ACC112 (cell line): ENCODE measurements at regions not wholly inside any gene's neighbourhood (a gene's known extent, or its start where the extent isn't known, plus 50 kb on each side); places are given as distances from the start of the nearest gene placed in this dataset.

ENCODE experiments used
- H2AFZ ChIP-seq: fragments of 200-600 bp; sonication (generic); one replicate; pipeline ENCODE4 v1.6.0; 2017; ENCODE audit warnings: antibody characterized with exemption, low read length; ENCODE audit not compliant: unreplicated experiment
- H3K27ac ChIP-seq: fragments of 200-600 bp; sonication (generic); 2 replicates; pipeline ENCODE4 v1.5.1; 2014; ENCODE audit warnings: low read depth, mild to moderate bottlenecking, antibody characterized with exemption, low read length, moderate library complexity
- H3K27me3 ChIP-seq: fragments of 200-600 bp; sonication (generic); 2 replicates; pipeline ENCODE4 v1.6.1; 2014; ENCODE audit warnings: mild to moderate bottlenecking, antibody characterized with exemption, low read length, moderate library complexity, mixed read lengths; ENCODE audit not compliant: insufficient read depth
- H3K36me3 ChIP-seq: fragments of 200-600 bp; sonication (generic); 2 replicates; pipeline ENCODE4 v1.6.1; 2016; ENCODE audit warnings: mild to moderate bottlenecking, antibody characterized with exemption, low read length, moderate library complexity, mixed read lengths; ENCODE audit not compliant: insufficient read depth
- H3K4me1 ChIP-seq: fragments of 200-600 bp; sonication (generic); one replicate; pipeline ENCODE4 v1.6.1; 2016; ENCODE audit warnings: low read length, mixed read lengths; ENCODE audit not compliant: insufficient read depth, unreplicated experiment, control insufficient read depth
- H3K4me3 ChIP-seq: fragments of 200-600 bp; sonication (generic); 2 replicates; pipeline ENCODE4 v1.5.1; 2014; ENCODE audit warnings: mild to moderate bottlenecking, low read depth, low read length
- H3K79me2 ChIP-seq: fragments of 200-600 bp; sonication (generic); one replicate; pipeline ENCODE4 v1.6.0; 2016; ENCODE audit warnings: low read length; ENCODE audit not compliant: control insufficient read depth, unreplicated experiment, insufficient read depth

DNA sequence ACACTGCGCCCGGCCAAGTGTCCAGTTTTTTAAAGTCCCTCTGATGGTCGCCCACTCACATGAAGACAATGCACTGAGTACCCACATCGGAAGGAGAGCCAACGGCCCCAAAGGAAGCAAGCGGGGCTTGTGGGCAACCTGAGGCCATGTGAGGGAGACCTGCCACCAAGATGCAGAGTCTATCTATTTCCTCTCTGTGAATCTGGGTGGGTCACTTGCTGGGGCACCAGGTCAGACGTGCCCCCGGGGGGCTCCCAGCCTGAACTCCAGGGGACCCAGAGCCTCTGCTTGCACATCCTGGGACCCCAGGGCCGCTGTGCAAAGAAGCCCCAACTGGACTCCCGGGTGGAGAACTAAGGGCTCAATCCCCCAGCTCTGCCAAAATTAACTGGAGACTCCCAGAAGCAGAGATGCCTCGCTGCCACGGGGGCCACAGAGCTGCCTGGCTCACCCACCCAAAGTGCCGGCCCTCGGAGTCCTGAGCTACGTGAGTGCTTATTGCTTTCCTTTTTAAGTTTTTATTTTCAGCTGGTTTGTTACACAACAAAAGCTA lies 106.4 kb downstream of the BRD1 start:
- H3K4me3 ChIP-seq: no peak overlapping the region
- no peaks in the 10 kb centered on the region for H3K4me1 ChIP-seq
- H3K79me2 ChIP-seq: no peaks in the 10 kb centered on the region
- H3K27ac ChIP-seq: no peak overlapping the region
- H3K27me3 ChIP-seq: peaks cover 13% of the 10 kb centered on the region; the same call in 1 of the 2 replicates
- H3K36me3 ChIP-seq: no peaks in the 10 kb centered on the region
- no peak overlapping the region for H2AFZ ChIP-seq

DNA sequence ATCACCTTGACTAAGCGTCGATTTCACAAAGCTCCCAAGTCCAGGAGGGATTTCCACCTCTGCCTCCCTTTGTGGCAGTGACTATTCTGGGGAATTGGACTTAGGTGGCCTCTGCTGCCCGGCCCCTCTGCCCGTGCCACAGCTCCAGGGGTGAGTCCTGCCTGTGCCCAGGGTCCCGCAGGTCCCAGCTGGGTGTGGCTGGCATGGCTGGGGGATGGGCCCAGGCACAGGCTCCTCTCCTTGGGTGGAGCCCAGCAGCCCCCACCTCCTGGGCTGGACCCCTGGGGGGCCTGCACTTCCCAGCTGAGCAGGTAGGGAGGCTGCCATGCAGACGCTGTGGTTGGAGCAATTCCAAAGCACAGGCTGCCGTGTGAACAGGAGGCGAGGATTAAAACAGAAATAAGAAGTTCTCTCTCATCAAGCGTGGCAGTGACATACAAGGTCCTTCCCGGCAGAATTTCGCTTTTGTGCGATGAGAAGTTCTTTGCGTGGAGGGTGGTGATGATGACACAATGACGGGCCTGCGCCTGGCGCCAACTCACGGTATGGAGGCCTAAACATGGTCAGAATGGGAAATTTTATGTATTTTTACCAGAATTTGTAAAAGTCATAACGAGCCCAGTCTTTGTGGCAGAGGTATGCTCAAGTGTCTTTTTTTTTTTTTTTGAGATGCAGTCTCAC lies 107.3 kb downstream of the BRD1 start:
- peaks cover 7% of the 10 kb centered on the region; the same call in 1 of the 2 replicates for H3K27me3 ChIP-seq
- H3K4me3 ChIP-seq: no peak overlapping the region
- no peak overlapping the region for H2AFZ ChIP-seq
- no peaks in the 10 kb centered on the region for H3K4me1 ChIP-seq
- H3K79me2 ChIP-seq: no peaks in the 10 kb centered on the region
- H3K27ac ChIP-seq: no peak overlapping the region
- no peaks in the 10 kb centered on the region for H3K36me3 ChIP-seq

DNA sequence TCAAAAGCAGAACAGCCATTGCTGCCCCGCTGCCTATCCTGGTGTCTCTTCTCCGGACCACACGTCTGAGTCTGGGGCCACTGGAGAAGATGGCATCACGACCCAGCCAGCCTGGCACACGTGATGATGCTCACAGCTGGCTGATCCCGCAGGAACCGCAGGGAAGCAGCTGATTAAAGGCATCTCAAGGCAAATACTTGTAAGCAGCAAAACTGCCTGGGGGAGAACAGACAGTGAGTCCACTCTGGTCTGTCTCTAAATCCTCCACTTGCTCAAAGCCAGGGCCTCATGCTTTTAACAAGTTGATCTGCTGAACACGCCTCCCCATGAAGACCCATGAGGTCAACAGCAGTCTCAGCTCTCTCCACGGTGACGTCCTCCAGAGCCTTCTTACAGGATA lies 108.6 kb downstream of the BRD1 start:
- H3K79me2 ChIP-seq: no peaks in the 10 kb centered on the region
- no peak overlapping the region for H2AFZ ChIP-seq
- no peak overlapping the region for H3K27ac ChIP-seq
- no peaks in the 10 kb centered on the region for H3K27me3 ChIP-seq
- H3K4me3 ChIP-seq: no peak overlapping the region
- no peaks in the 10 kb centered on the region for H3K4me1 ChIP-seq
- no peaks in the 10 kb centered on the region for H3K36me3 ChIP-seq

DNA sequence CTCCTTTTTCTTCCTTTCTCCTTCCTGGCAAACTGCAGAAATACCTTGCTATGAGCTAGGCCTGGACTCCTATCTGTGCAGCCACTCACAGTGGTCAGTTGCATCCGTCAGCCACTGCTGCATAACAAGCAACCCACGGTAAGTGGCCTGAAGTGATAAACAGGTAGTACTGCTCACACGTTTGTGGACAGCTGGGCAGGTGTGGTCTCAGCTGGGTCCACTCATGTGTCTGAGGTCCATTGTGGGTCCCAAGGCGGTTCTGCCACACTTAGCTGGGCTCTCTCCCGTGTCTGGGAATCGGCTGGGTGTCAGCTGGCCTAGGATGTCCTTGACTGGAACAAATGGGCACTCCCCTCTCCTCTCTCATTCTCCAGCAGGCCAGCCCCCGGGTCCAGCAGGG lies 109.3 kb downstream of the BRD1 start:
- Histone ChIP-seq H3K4me1 (no peaks in the 10 kb centered on the region), H3K36me3 (no peaks in the 10 kb centered on the region), H3K4me3 (no peak overlapping the region), H2AFZ (no peak overlapping the region), H3K27ac (no peak overlapping the region), H3K79me2 (no peaks in the 10 kb centered on the region), H3K27me3 (no peaks in the 10 kb centered on the region)

DNA sequence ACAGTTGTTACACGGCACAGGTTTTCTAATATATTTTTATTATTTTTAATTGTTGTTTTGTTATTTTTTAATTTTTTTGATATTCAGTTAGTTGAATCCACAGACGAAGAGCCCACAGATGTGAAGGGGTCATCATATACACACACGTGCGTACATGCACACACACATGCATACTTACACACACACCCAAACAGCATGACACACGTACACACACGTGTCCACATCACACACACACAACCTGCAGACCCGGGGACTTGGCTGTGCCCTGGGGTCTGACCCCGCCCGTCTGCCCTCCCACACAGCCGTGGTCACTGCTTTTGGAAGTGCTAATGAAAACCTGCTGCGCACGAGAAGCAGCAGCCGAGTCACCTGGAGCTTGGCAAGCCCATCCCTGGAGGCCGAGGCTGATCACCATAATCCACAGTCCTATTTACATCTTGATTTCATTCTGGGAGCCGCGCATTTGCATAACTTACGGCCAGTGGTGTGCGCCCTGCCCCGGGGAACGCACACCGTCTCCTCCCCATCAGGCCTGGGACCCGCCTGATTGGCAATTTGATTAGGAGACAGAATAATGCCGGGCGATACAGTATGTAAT lies 110.3 kb downstream of the BRD1 start:
- H3K27me3 ChIP-seq: no peaks in the 10 kb centered on the region
- no peaks in the 10 kb centered on the region for H3K4me1 ChIP-seq
- no peaks in the 10 kb centered on the region for H3K79me2 ChIP-seq
- no peaks in the 10 kb centered on the region for H3K36me3 ChIP-seq
- H3K27ac ChIP-seq: no peak overlapping the region
- H2AFZ ChIP-seq: no peak overlapping the region
- H3K4me3 ChIP-seq: no peak overlapping the region

DNA sequence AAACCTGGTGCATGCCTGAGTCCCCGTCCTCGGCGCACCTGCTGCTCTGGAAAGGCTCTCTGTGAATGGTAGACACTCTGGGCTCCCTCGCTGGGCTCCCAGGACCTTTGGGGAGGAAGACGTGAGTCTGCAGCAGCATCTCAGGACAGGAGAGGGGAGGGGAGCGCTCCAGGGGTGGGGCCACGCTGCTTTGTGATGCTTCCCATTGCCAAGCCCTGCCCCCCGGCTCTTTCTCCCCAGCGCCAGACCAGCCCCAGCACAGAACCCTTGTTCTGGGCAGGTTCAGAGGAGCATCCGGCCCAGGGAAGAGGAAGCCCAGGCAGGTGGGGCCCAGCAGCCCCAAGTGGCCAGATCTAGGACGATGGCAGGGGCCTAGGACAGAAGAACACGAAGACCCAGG lies 111.2 kb downstream of the BRD1 start:
- no peaks in the 10 kb centered on the region for H3K79me2 ChIP-seq
- H3K27ac ChIP-seq: no peak overlapping the region
- H3K4me3 ChIP-seq: no peak overlapping the region
- no peaks in the 10 kb centered on the region for H3K36me3 ChIP-seq
- H2AFZ ChIP-seq: no peak overlapping the region
- H3K27me3 ChIP-seq: no peaks in the 10 kb centered on the region
- H3K4me1 ChIP-seq: no peaks in the 10 kb centered on the region

DNA sequence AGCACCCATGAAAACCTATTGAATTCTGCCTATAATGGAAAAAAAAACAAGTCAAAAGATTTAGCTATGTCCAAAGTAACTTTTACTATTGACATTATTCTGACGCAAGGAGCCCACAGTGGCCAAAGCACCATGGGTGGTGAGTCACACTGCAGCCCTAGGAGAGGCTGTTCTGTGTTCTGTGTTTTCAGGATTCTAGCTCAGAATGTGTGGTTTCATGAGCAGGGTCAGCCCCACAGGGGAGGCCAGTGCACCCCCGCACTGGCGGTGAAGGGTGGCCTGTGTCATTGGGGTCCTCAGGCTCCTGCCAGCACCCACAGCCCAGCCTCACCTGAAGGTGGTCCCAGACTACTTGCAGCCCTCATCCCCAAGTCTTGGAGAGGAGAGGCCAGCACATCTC lies 112.2 kb downstream of the BRD1 start:
- Histone ChIP-seq H3K27ac (no peak overlapping the region), H3K27me3 (no peaks in the 10 kb centered on the region), H2AFZ (no peak overlapping the region), H3K4me1 (no peaks in the 10 kb centered on the region), H3K36me3 (no peaks in the 10 kb centered on the region), H3K4me3 (no peak overlapping the region), H3K79me2 (no peaks in the 10 kb centered on the region)

DNA sequence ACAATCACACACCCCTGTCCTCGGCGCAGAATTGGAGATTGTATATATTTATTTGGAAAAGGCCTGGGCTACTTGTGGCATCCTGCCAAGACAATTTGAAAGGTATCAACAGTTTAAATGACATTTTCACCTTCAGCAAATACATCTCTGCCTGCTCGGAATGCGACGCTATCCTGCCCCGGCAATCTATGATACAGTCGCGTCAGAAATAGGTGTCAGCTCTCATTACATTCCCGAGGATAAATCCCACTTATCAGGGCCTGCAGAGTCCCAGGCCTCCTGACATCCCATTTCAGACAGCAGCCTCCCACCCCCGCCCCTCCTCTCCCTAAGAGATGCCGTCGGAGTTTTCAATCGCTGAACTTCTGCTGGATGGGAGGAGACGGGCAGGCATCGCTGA lies 114.7 kb downstream of the BRD1 start:
- H3K79me2 ChIP-seq: no peaks in the 10 kb centered on the region
- no peaks in the 10 kb centered on the region for H3K4me1 ChIP-seq
- H3K27ac ChIP-seq: no peak overlapping the region
- H2AFZ ChIP-seq: no peak overlapping the region
- no peaks in the 10 kb centered on the region for H3K36me3 ChIP-seq
- H3K4me3 ChIP-seq: no peak overlapping the region
- H3K27me3 ChIP-seq: no peaks in the 10 kb centered on the region

DNA sequence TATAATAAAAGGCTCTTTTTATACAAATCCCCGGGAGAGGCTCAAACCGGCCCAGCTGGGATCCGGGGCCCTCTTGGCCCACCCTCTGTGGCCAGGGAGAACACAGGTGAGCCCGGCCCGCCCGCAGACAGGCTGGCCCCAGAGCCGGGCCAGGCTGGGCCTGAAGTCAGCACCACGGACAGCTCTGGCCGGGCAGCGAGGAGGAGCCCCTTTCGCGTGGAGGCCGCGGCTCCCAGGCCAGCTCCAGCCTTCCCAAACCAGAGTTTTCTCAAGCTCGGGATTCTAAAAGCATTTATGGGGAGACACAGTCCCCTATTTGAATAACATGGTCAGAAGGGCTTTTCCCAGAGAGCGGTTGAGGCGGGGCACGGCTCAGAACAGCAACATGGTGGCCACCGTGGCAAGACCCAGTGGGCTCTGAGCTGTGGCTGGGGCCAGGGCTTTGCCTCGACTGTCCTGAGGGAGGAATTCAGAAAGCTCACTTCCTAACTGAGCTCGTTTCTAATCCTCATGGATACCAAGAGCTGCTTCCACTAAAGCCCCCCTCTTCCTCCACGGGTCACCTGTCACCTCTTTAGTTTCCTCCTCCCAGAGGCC lies 115.4 kb downstream of the BRD1 start:
- no peaks in the 10 kb centered on the region for H3K4me1 ChIP-seq
- no peak overlapping the region for H3K4me3 ChIP-seq
- no peak overlapping the region for H2AFZ ChIP-seq
- no peaks in the 10 kb centered on the region for H3K36me3 ChIP-seq
- no peak overlapping the region for H3K27ac ChIP-seq
- no peaks in the 10 kb centered on the region for H3K27me3 ChIP-seq
- no peaks in the 10 kb centered on the region for H3K79me2 ChIP-seq

DNA sequence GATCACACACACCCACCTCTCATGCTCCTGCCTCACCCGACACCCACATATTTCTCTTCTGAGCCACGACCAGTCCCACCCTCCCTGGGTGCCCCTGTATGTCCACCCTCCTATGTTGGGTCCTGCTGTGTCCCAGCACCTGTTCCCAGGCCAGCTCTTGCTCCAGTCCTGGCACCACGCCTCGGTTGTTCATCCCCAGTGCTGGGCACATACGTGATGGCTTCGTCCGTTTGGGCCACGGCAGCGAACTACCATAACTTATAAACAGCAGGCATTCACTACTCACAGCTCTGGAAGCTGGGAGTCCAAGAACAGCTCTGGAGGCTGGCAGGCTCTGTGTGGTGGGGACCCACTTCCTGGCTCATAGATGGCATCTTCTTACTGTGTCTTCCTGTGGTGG lies 116.9 kb downstream of the BRD1 start:
- no peaks in the 10 kb centered on the region for H3K36me3 ChIP-seq
- H3K27me3 ChIP-seq: no peaks in the 10 kb centered on the region
- H3K79me2 ChIP-seq: no peaks in the 10 kb centered on the region
- no peak overlapping the region for H3K27ac ChIP-seq
- H2AFZ ChIP-seq: no peak overlapping the region
- no peaks in the 10 kb centered on the region for H3K4me1 ChIP-seq
- no peak overlapping the region for H3K4me3 ChIP-seq

DNA sequence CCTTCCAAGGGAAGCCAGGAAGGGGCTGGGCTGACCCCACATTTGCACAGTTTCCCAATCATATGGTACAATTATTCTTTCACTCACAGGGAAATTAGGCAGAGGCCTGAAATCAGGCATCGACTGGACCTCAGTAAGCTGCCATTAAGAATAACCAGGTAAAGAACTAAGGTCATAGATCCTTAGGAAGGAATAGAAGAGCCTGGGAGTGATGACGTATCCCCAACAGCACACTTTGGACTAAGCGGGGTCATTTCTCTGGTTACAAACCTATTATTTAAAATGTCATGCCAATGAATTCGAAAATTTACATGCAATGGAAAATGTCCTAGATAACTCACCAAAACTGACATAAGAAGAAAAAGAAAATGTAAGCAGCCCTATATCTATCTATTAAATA lies 118.2 kb downstream of the BRD1 start:
- H3K79me2 ChIP-seq: no peaks in the 10 kb centered on the region
- H3K27ac ChIP-seq: no peak overlapping the region
- H3K4me1 ChIP-seq: no peaks in the 10 kb centered on the region
- no peaks in the 10 kb centered on the region for H3K36me3 ChIP-seq
- no peak overlapping the region for H2AFZ ChIP-seq
- H3K27me3 ChIP-seq: no peaks in the 10 kb centered on the region
- no peak overlapping the region for H3K4me3 ChIP-seq
